HPDE6-E6E7 (cell line): ENCODE measurements at regions not wholly inside any gene's neighbourhood (a gene's known extent, or its start where the extent isn't known, plus 50 kb on each side); places are given as distances from the start of the nearest gene placed in this dataset.

Source experiments
- DNase-seq: peaks from one replicate; pipeline ENCODE4 v3.0.0; 2011; ENCODE audit warnings: missing footprints; ENCODE audit errors: extremely low spot score

DNA sequence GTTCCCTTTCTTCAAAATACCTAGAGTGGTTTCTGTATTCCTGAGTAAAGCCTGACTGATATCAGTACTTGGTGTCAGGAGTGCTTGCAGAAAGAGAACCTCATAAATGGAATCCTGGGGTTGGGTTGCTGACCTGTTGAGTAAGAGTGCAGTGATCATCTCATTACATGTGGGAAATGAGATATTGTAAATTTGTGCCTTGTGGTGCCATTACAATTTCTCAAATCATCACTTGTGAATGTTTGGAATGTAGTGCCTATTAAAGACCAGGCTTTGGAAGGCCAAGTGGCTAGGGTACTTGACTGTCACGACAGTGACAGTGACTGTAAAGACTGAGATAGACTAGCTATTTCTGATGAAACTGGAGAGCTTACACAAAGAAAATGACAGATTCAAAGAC is 176.7 kb upstream of the CTTNBP2NL start:
- no peak for DNase-seq

DNA sequence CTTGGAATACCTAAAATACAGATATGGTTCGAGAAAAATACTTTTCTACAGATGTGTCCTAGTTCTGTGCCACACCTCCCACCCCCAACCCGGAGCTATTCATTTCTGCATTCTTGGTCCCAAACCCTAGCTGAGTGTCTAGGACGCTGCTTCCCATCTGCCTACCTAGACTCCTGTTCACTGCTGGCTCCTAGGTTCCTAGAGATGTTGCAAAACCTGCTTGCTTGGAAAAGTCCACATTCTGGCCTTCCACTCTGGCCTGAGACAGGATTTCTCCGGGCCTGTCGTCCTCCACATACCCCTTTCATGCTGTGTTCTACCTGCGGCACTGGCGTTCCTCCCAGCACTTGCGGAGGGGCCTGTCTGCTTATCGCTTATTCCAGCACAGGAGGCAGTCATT is 165.8 kb upstream of the CTTNBP2NL start:
- DNase-seq: no peak

DNA sequence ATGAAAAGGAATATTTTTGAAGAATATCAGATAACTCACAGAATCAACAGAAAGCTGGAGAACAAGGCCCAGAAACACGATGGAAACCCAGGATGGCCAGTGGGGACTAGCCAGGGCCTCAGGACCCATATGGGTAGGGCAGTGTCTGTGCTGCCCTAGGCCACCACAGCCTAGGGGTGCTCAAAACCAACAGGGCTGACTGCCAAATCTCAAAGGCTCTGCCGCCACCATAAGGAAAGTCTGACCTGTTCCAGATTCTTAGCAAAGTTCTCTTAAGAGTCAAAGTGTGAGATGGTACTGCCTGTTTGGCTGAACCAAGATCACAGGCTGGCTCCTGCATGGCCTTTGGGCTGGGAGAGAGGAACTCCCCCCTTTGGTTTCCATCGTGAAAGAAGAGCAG is 164.7 kb upstream of the CTTNBP2NL start:
- DNase-seq: no peak

DNA sequence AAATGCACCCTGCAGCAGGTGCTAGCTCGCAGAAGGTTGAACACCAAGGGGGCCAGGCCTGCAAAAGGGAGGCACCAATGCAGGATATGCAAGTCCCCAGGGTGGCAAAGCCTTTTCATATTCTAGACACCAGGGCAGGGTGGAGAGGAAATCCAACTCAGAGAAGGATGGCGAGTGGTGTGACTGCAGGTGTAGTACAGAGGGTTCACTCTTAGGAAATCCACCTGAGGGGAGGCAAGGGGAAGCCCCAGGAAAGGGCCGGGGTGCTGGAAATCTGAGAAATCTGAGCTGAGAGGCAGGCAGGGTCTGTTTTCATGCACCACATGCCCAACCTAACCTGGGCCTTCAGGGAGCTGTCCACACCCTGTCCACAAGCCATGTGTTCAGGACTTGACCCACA is 163.2 kb upstream of the CTTNBP2NL start:
- no peak for DNase-seq

DNA sequence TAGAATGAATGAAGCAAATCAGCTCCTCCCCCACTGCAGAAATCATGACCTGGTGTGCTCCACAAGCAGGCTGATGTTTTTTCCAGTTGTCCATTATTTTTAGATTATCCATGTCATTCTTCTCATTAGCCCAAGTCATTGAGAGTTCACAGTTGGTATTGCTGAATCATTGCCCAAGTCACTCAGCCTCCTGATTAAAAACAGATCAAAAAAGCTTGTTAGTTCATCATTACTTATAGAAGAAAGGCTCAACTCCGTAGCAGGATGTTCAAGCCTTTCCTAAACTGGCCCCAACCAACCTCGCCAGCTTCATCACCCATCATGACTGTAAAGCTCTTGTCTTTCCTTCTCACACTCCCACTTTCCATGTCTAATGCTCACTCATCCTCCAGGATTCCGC is 161.3 kb upstream of the CTTNBP2NL start:
- DNase-seq: no peak

DNA sequence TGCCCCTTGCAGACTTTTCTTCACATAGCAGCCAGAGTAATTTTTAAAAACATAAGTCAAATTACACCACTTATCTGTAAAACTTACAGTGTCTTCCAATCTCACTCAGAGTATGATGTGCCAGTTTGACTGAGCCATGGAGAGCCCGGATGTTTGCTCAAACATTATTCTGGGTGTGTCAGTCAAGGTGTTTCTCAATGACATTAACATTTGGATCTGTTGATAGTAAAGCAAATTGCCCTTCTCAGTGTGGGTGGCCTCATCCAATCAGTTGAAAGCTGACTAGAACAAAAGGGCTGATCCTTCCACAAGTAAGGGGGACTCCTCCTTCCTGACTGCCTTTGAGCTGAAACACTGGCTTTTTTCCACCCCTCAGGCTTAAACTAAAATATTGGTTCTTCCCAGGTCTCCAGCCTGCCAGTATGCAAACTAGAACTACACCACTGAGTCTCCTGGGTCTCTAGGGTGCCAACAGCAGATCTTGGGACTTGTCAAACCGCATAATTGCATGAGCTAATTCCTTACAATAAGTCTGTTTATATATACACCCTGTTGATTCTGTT is 157.9 kb upstream of the CTTNBP2NL start:
- DNase-seq: no peak

DNA sequence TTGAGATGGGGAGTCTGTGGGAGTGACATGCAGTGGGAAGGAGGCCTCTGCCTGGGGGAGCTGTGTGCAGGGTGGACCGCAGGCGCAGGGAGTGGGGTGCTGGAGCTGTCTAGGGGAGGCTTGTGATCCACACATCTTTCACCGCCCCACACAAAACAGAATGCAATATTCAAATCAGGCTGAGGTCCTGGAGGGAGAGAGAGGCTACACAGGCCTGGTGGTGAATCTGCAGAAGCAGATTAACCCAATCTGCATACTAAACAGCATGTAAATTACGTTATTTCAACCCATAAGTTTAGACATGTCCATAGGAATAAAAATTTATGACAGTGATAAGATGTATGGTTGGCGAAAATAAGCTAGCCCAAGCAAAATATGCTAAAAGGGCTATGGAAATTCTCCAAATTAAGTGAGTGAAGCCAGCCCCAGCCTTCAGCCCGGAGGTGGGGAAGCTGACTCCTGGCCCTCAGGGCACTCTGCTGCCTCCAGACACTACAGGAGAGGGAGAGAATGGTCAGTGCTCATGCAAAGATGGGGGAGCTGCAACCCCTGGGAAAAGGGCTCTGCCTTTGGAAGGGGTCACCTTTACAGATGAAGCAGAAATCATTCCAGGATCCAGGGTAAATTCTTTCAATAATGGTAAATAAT is 156.2 kb upstream of the CTTNBP2NL start:
- DNase-seq: no peak

DNA sequence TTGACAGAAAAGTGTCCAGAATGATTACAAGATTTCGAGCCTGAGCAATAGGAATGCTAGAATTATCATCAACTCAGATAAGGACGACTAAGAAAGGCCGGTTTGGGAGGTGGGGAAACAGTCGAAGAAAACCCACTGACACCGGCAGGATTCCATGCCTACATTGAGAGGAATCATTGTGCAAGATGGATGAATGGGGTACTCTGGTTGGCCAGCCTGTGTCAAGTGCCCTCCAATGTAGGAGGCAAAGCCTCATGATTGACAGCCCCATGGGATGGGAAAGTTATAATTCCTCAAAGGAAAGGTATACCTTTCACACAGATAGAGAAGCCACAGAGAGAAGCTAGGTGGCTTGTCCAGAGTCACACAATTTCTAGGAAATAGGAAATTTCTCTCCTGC is 153.5 kb upstream of the CTTNBP2NL start:
- DNase-seq: no peak

DNA sequence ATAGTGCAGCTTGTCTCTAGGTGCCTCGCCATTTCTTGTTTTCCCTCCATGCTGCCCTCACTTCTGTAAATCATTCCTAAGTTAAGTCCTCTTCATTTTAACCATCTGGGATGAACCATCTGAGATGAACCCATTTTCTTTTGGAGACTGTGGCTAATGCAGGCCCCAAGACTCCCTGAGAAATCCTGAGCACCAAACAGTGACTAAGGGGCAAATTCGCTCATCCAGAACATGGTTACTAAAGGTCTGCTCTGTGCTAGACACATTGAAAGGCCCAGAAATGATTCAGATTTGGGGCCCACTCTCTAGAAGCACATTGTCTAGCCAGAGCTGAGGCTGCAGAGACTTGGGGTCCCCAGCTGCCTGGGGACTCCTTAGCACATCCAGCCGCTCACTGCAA is 151.9 kb upstream of the CTTNBP2NL start:
- no peak for DNase-seq

DNA sequence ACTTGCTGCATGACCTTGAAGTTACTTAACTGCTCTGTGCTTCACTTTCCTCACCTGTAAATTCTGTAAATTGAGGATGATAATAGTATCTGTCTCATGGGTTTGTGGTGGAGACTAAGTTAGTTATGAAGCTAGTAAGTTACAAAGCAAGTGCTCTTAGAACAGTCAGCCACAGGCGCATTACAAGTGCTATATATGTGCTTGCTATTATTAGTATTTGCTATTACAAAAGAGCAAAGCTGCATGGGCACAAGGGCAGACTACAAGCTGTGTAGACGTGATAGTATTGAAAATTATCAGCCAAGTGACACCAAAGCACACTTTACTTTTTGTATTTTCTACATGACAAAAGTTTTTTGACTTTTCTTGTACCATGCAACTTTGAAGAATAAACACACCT is 150.9 kb upstream of the CTTNBP2NL start:
- no peak for DNase-seq

DNA sequence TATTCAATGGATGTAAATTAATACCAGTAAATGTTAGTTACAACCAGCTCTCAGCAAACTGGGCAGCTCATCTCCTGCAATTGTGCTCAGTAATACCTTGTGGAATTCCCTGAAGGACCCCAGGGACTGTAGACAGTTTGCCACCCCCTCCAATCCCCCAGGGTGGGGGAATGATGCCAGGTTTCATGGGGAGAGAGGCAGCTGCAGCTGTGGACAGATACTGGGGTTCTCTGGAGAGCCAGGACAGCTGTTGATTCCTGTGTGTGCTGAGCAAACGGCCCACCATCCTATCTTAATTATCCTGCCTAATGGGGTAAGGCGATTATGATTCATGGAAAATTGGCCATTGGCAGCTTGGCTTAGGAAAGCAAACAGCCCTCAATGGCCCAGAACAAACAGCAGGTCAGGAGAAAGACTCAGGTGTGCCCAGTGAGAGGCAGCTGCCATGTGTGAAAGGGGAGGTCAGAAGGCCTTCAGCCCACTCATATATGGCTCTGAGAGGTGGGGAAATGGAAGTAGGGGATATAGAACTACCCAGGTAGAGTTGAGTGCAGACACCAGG is 148.9 kb upstream of the CTTNBP2NL start:
- no peak for DNase-seq

DNA sequence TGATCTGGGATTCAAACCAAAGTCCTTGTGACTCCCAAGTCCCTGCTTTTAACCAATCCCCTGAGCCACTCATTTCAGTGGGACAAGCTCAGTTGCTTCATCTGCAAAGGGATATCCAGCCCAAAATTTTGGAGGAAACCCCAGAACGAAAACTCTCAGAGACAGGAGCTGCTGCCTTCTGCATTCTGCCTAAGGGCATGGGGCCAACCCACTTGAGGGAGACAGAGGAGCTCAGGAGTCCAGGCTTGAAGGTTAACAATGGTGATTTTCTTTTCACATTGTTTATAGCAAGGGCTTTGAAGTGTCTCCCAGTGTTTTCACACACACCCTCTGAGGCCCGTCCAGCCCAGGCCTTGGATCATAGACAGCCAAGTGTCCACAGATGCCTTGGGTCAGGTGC is 148.1 kb upstream of the CTTNBP2NL start:
- DNase-seq: no peak

DNA sequence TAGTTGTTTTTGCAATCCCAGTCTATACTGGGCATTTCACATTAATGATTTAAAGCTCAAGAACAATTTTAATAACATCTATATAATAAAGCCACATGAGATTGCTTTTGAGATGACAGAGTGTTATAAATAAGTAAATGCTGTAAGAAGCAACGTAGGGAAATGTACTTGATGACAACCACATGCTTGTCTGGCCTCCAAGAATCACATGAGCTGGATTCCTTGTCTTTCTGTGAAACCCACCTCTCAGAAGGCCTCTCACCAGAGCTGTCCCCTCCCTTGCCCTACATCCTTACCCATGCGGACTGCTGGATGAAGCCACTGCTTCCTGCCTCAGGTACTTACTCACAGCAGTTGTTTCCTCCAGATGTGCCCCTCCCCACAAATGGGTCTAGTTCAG is 145.1 kb upstream of the CTTNBP2NL start:
- DNase-seq: no peak

DNA sequence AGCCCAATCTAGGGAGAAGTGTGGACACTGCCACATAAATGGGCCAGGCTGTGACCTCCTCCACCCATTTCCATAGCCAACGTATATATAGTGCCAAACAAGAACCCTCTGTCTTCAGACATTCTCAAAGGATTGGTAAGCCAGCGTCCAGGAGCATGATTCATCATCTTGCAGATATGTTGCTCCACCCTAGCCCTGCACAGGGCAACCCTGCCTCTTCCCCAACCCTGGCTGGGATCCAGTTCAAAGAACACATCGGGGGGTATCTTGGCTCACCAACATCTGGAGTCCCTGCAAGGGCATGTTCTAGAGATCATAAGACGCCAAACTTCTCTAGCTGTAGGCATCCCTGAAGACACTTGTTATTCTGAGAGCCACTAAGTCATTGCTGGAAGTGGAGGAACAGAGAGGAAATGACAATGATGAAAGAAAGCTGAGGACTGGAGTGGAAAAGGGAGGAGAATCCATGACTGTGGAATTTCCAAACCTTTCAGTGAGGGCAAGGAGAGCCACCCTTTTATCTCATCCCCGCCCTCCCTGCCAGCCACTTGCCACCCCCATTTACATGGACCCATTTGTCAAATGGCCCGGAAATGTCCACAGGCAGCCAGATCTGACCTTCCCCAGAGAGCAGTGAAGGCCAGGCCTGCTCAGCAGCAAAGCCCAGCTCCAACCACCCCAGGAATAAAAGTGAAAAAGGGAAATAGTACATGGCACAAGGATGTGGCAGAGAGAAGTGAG is 144.1 kb upstream of the CTTNBP2NL start:
- DNase-seq: peak; percentile 59

DNA sequence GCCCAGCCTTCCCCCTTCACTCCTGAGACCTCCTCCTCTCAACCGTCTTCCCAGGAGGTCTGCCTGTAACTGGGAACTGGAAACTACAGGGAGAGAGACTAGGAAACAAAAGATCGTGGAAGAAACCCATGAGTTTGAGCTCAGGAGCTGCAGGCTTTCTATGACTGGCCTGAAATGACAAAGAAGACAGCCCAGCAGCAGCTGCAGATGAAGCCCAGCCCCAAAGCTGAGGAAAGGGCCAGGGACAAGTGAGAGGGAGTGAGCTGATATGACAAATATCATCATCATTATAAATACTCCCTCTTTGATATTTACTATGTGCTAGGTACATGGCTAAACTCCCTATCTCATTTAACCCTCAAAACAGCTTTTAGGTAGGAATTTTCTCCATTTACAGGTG is 142.6 kb upstream of the CTTNBP2NL start:
- no peak for DNase-seq

DNA sequence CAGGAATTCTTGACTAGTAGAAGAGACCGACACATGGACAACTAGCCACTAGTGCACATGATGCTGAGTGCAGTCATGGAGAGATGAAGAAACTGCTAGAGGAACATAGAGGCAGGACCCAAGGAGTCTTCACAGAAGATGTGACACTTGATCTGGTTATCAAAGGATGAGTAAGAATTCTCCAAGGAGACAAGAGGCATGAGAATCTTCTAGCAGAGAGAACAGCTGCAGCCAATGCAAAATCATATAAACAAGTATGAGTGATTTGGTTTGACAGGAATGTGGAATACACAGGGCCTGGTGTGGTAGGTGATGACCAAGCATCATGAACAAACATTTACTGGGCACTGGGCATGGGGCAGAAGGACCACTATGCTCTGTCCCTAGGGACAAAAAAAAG is 140.9 kb upstream of the CTTNBP2NL start:
- no peak for DNase-seq

DNA sequence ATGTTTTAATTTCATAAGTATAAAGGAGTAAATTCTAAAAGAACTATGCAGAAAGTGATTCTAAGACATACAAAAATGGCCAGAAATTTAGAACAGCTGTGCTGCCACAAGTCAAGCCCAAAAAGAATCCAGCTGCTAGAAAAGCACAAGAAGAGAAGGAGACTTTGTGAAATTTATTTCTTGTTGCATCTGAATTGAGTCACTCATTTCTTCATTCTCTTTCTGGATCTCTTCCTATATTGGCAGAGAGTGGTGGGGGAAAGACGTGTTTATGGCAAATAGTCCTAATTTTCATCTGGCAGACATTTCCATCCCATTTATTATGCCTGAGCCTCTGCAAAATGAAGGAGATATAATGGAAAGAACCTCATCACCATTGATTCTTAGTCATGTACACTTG is 139.6 kb upstream of the CTTNBP2NL start:
- DNase-seq: no peak

DNA sequence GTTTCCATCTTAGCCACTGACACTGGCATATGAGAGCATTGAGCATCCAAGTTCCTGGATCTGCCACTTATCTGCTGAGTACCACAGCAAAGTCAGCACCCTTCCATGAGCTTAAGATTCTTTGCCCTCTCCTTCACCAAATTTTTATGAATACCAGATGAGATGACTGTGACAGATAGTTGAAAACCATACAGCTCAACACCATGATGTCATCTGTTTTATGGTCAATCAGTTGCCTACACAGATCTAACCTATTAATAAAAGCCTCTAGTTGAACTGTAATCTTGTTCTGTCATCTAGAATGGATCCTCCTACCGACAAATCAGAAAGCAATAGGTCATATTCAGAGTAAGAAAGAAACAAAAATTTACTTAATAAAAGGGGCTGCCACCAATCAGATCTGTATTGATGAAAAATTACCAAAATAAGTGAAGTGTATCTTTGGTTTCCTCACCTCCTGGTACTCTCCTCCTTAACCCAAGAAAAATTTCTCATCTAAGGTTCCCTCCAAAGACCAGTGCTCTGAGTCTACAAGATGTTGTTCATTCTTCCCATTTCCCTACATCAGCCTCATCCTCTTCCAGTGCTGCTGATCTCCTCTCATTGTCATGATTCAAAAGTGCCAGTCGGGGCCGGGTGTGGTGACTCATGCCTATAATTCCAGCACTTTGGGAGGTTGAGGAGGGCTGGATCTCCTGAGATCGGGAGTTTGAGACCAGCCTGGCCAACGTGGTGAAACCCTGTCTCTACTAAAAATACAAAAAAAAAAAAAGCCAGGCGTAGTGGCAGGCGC is 138.8 kb upstream of the CTTNBP2NL start:
- no peak for DNase-seq

DNA sequence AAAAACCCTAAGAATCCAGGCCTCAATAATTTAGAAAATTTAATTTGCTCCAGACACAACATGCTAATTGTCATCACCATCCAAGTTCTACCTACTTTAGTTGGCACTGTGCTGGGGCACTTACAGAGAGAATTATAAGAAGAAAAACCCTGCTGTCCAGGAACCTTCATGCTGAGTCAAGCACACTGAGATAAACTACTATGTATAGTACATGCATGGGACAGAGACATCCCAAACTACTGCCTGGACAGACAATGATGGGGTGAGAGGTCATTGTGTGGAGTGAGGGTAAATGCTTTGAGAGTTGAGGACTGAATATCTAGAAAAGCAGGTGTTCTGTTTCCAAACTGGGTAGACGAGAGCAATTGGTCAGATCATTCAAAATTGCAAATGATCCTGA is 135.3 kb upstream of the CTTNBP2NL start:
- DNase-seq: no peak

DNA sequence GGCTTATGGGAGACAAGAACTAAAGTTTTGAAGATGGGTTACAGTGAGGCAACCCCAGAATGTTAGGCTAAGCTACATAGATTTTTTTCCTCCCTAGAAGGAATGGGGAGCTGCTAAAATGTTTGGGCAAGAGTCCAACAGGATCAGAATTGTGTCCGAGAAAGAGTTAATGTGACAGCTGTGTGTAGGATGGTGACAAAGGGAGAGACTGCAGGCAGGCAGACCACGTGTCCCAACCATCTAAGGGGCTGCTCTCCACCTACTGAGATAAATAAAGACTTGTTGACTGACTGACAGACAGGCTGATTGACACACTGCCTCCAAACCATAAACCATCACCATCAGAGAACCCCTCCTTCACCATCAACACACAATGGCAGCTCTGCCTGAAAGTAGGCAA is 133.7 kb upstream of the CTTNBP2NL start:
- DNase-seq: no peak

DNA sequence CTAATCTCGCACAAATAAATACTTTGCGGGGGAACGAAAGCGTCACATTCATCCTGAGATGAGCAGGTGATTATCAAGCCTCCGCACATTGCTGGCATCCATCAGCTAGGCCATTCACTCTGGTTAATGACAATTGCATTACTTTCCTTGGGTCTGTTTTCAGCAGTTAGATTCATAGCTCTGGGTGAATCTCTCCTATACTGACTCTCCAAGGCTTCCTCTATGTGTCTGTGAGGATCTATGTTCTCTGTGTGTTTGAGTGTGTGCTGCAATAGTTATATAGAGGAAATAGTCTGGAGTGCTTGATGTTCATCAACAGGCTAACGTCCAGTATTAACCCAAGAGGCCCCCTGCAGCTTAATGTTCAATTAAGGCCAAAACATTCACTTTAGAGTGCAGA is 133.0 kb upstream of the CTTNBP2NL start:
- DNase-seq: no peak

DNA sequence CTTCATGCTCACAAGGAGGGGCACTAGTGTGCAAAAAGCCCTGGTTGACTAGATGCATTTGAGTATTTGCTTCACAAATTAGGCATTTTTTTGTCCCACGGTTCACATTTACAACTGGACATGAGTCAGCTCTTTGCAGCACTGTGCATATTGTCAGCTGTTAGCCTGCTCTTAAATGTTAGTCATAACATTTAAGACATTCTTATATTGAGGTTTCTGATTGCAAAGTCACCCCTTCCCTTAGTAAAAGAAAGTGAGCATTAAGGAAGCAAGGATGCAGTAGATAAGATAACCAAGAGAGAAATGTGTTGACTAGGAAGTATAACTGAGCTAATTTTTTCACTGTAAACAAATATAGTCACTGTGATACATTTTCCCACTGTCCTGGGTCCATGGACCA is 132.6 kb upstream of the CTTNBP2NL start:
- no peak for DNase-seq
